ENCODE measurements at regions not wholly inside any gene's neighbourhood (a gene's known extent, or its start where the extent isn't known, plus 50 kb on each side); places are given as distances from the start of the nearest gene placed in this dataset.
"Not testable (repeated sequence)": the region's sequence is repeated elsewhere in the genome, so short reads cannot be mapped to it uniquely, and the experiment has no call there.

- no peaks in the 10 kb centered on the region for H3K4me1 ChIP-seq
- no peak overlapping the region for H3K4me2 ChIP-seq
- H3K4me3 ChIP-seq, result no peak overlapping the region
- H3K27me3 ChIP-seq, result no peaks in the 10 kb centered on the region
- no peaks in the 10 kb centered on the region for H3K36me3 ChIP-seq
- no peak for TF ChIP-seq Cebpa-rat (IDR thresholded peaks at IDR 0.05)
- no peaks in the 10 kb centered on the region for H4K20me1 ChIP-seq
- H3K9me3 ChIP-seq, result no peaks in the 10 kb centered on the region
- no peak overlapping the region for H3K9ac ChIP-seq
- no peak overlapping the region for H3K27ac ChIP-seq
Measured at GRCh38 chr1:38508232-38508631, 351.3 kb downstream of the RRAGC start.

- Histone ChIP-seq H3K36me3 (no peaks in the 10 kb centered on the region), H3K27ac (no peak overlapping the region), H3K9ac (no peak overlapping the region), H3K27me3 (no peaks in the 10 kb centered on the region), H4K20me1 (no peaks in the 10 kb centered on the region), H3K9me3 (no peaks in the 10 kb centered on the region), H3K4me2 (no peak overlapping the region), H3K4me1 (no peaks in the 10 kb centered on the region), H3K4me3 (no peak overlapping the region)
- TF ChIP-seq Cebpa-rat (IDR thresholded peaks at IDR 0.05), result no peak
Measured at GRCh38 chr1:38507563-38507962, 352.0 kb downstream of the RRAGC start.

GRCh38 chr1:38505944-38506343 is 353.6 kb downstream of the RRAGC start:
- no peaks in the 10 kb centered on the region for H4K20me1 ChIP-seq
- no peak overlapping the region for H3K27ac ChIP-seq
- H3K9me3 ChIP-seq, result no peaks in the 10 kb centered on the region
- H3K4me3 ChIP-seq, result no peak overlapping the region
- no peaks in the 10 kb centered on the region for H3K36me3 ChIP-seq
- no peaks in the 10 kb centered on the region for H3K4me1 ChIP-seq
- no peak for TF ChIP-seq Cebpa-rat (IDR thresholded peaks at IDR 0.05)
- no peaks in the 10 kb centered on the region for H3K27me3 ChIP-seq
- H3K4me2 ChIP-seq, result no peak overlapping the region
- no peak overlapping the region for H3K9ac ChIP-seq

GRCh38 chr1:38502758-38503157 is 356.8 kb downstream of the RRAGC start:
- no peak overlapping the region for H3K9ac ChIP-seq
- no peak for TF ChIP-seq Cebpa-rat (IDR thresholded peaks at IDR 0.05)
- H3K9me3 ChIP-seq, result no peaks in the 10 kb centered on the region
- H3K27me3 ChIP-seq, result no peaks in the 10 kb centered on the region
- H3K4me1 ChIP-seq, result peaks cover 20% of the 10 kb centered on the region
- no peaks in the 10 kb centered on the region for H4K20me1 ChIP-seq
- no peak overlapping the region for H3K4me2 ChIP-seq
- no peak overlapping the region for H3K4me3 ChIP-seq
- H3K36me3 ChIP-seq, result no peaks in the 10 kb centered on the region
- H3K27ac ChIP-seq, result no peak overlapping the region

GRCh38 chr1:38500891-38501290 is 358.7 kb downstream of the RRAGC start:
- Histone ChIP-seq H3K27me3 (no peaks in the 10 kb centered on the region), H3K36me3 (no peaks in the 10 kb centered on the region), H4K20me1 (no peaks in the 10 kb centered on the region), H3K4me2 (no peak overlapping the region), H3K9ac (no peak overlapping the region), H3K9me3 (no peaks in the 10 kb centered on the region), H3K4me3 (no peak overlapping the region), H3K27ac (no peak overlapping the region), H3K4me1 (peaks cover 20% of the 10 kb centered on the region)
- TF ChIP-seq Cebpa-rat (IDR thresholded peaks at IDR 0.05), result no peak

- Histone ChIP-seq H3K4me1 (peaks cover 20% of the 10 kb centered on the region), H3K27me3 (no peaks in the 10 kb centered on the region), H3K27ac (no peak overlapping the region), H3K9me3 (no peaks in the 10 kb centered on the region), H3K4me3 (no peak overlapping the region), H3K9ac (no peak overlapping the region), H3K4me2 (no peak overlapping the region), H4K20me1 (no peaks in the 10 kb centered on the region), H3K36me3 (no peaks in the 10 kb centered on the region)
- no peak for TF ChIP-seq Cebpa-rat (IDR thresholded peaks at IDR 0.05)
Measured at GRCh38 chr1:38500352-38500751, 359.2 kb downstream of the RRAGC start.

GRCh38 chr1:38498686-38499085 is 360.9 kb downstream of the RRAGC start:
- Histone ChIP-seq H3K27ac (no peak overlapping the region), H3K36me3 (no peaks in the 10 kb centered on the region), H3K4me3 (no peak overlapping the region), H3K9ac (no peak overlapping the region), H3K4me2 (peak overlapping the region; percentile 64), H4K20me1 (no peaks in the 10 kb centered on the region), H3K9me3 (no peaks in the 10 kb centered on the region), H3K27me3 (no peaks in the 10 kb centered on the region), H3K4me1 (peaks cover 20% of the 10 kb centered on the region)
- no peak for TF ChIP-seq Cebpa-rat (IDR thresholded peaks at IDR 0.05)

- peak overlapping the region; percentile 64 for H3K4me2 ChIP-seq
- peaks cover 20% of the 10 kb centered on the region for H3K4me1 ChIP-seq
- H3K9ac ChIP-seq, result no peak overlapping the region
- H3K27me3 ChIP-seq, result no peaks in the 10 kb centered on the region
- no peaks in the 10 kb centered on the region for H3K9me3 ChIP-seq
- no peaks in the 10 kb centered on the region for H3K36me3 ChIP-seq
- H4K20me1 ChIP-seq, result no peaks in the 10 kb centered on the region
- H3K27ac ChIP-seq, result no peak overlapping the region
- H3K4me3 ChIP-seq, result no peak overlapping the region
- no peak for TF ChIP-seq Cebpa-rat (IDR thresholded peaks at IDR 0.05)
Measured at GRCh38 chr1:38497921-38498656, 361.5 kb downstream of the RRAGC start.

GRCh38 chr1:38493306-38493705 is 366.3 kb downstream of the RRAGC start:
- H3K4me2 ChIP-seq, result peak overlapping the region; percentile 13; the same call in 1 of the 2 replicates
- not testable (repeated sequence) for H4K20me1 ChIP-seq, H3K27ac ChIP-seq, H3K9ac ChIP-seq, H3K4me3 ChIP-seq, H3K36me3 ChIP-seq, H3K9me3 ChIP-seq, H3K4me1 ChIP-seq, H3K27me3 ChIP-seq

- no peaks in the 10 kb centered on the region for H3K9me3 ChIP-seq
- no peaks in the 10 kb centered on the region for H3K36me3 ChIP-seq
- H3K4me3 ChIP-seq, result no peak overlapping the region
- H3K9ac ChIP-seq, result no peak overlapping the region
- H3K4me1 ChIP-seq, result peaks cover 14% of the 10 kb centered on the region
- H3K27ac ChIP-seq, result no peak overlapping the region
- no peak for TF ChIP-seq Cebpa-rat (IDR thresholded peaks at IDR 0.05)
- H3K4me2 ChIP-seq, result no peak overlapping the region
- H3K27me3 ChIP-seq, result no peaks in the 10 kb centered on the region
- H4K20me1 ChIP-seq, result no peaks in the 10 kb centered on the region
Measured at GRCh38 chr1:38489844-38490270, 369.7 kb downstream of the RRAGC start.

All from BLaER1 (cell line).